GM23338 (cell line): ENCODE measurements at regions not wholly inside any gene's neighbourhood (a gene's known extent, or its start where the extent isn't known, plus 50 kb on each side); places are given as distances from the start of the nearest gene placed in this dataset. TPM values are rescaled to one million over a fixed set of nuclear protein-coding genes. Genes with fewer than 3 reads are reported as not detected.

Experiments
- ATAC-seq: fragments of 200-7000 bp; cut with Tn5 transposase; 3 replicates; pipeline ENCODE4 v1.9.1; 2020
- DNase-seq: peaks from one replicate; pipeline ENCODE4 v3.0.0-alpha.2; 2015; ENCODE audit warnings: low spot score
- H2AFZ ChIP-seq: fragments of 200-600 bp; sonication (generic); 2 replicates; pipeline ENCODE4 v1.8.0; 2016; ENCODE audit warnings: antibody characterized with exemption, mild to moderate bottlenecking, moderate library complexity
- H3F3A ChIP-seq: fragments of 200-600 bp; sonication (generic); replicated peaks from 2 replicates; pipeline ENCODE4 v1.8.0; 2017; ENCODE audit warnings: antibody characterized with exemption, mixed run types, low read depth
- H3K27ac ChIP-seq: fragments of 200-600 bp; sonication (generic); 2 replicates; pipeline ENCODE4 v1.6.1; 2016; ENCODE audit warnings: low read depth
- H3K27me3 ChIP-seq: fragments of 200-600 bp; sonication (generic); 2 replicates; pipeline ENCODE4 v1.8.0; 2016; ENCODE audit warnings: mild to moderate bottlenecking, mixed run types, moderate library complexity; ENCODE audit not compliant: insufficient read depth
- H3K36me3 ChIP-seq: fragments of 200-600 bp; sonication (generic); 2 replicates; pipeline ENCODE4 v1.8.0; 2016; ENCODE audit warnings: mild to moderate bottlenecking; ENCODE audit not compliant: insufficient read depth
- H3K4me1 ChIP-seq: fragments of 200-600 bp; sonication (generic); 2 replicates; pipeline ENCODE4 v1.8.0; 2016; ENCODE audit warnings: mild to moderate bottlenecking, moderate library complexity; ENCODE audit not compliant: insufficient read depth
- H3K4me2 ChIP-seq: fragments of 200-600 bp; sonication (generic); 2 replicates; pipeline ENCODE4 v1.7.1; 2017; ENCODE audit warnings: mixed run types
- H3K4me3 ChIP-seq: fragments of 200-600 bp; sonication (generic); 2 replicates; pipeline ENCODE4 v1.6.1; 2016; ENCODE audit warnings: mixed run types
- H3K79me2 ChIP-seq: fragments of 200-600 bp; sonication (generic); replicated peaks from 2 replicates; pipeline ENCODE4 v1.8.0; 2017; ENCODE audit warnings: mild to moderate bottlenecking; ENCODE audit not compliant: insufficient read depth
- H3K9me2 ChIP-seq: fragments of 200-600 bp; sonication (generic); 2 replicates; pipeline ENCODE4 v1.8.0; 2017; ENCODE audit not compliant: insufficient read depth
- H4K20me1 ChIP-seq: fragments of 200-600 bp; sonication (generic); replicated peaks from 2 replicates; pipeline ENCODE4 v1.8.0; 2017; ENCODE audit warnings: mild to moderate bottlenecking; ENCODE audit not compliant: insufficient read depth
- H3K27ac Mint-ChIP-seq: 2 replicates; pipeline ENCODE4 v1.8.0; 2020; ENCODE audit warnings: inconsistent platforms, mild to moderate bottlenecking, moderate library complexity, mixed read lengths
- H3K27me3 Mint-ChIP-seq: 3 replicates; pipeline ENCODE4 v1.8.0; 2022; ENCODE audit warnings: low read depth, mild to moderate bottlenecking, moderate library complexity, mixed read lengths, inconsistent platforms; ENCODE audit not compliant: insufficient read depth, poor library complexity
- H3K36me3 Mint-ChIP-seq: 3 replicates; pipeline ENCODE4 v1.8.0; 2021; ENCODE audit warnings: low read depth, mild to moderate bottlenecking, inconsistent platforms, moderate library complexity, mixed read lengths
- H3K4me1 Mint-ChIP-seq: 3 replicates; pipeline ENCODE4 v1.8.0; 2020; ENCODE audit warnings: mild to moderate bottlenecking, inconsistent platforms, mixed read lengths
- H3K4me3 Mint-ChIP-seq: 3 replicates; pipeline ENCODE4 v1.8.0; 2021; ENCODE audit warnings: moderate library complexity, mild to moderate bottlenecking, inconsistent platforms, mixed read lengths
- H3K9me3 Mint-ChIP-seq: 3 replicates; pipeline ENCODE4 v1.8.0; 2020; ENCODE audit warnings: moderate library complexity, mild to moderate bottlenecking, inconsistent platforms, mixed read lengths
- CTCF ChIP-seq, 2 experiments: fragments of 200-600 bp in 1 of 2; sonication (generic) in 1 of 2; conservative IDR thresholded peaks; 2 replicates each; pipeline versions ENCODE4 v1.5.1 to v1.6.1; 2016 to 2017; ENCODE audit warnings: antibody characterized with exemption in 2 of 2, low read depth in 2 of 2, mild to moderate bottlenecking in 2 of 2, moderate library complexity in 1 of 2
- EZH2 ChIP-seq: fragments of 200-600 bp; sonication (generic); IDR thresholded peaks from one replicate; pipeline ENCODE4 v1.8.0; 2017; ENCODE audit warnings: antibody characterized with exemption, mild to moderate bottlenecking, low read depth; ENCODE audit not compliant: unreplicated experiment
- microRNA counts: library from miRNA; unstranded; fragments of <30 nt; microRNA quantifications from one replicate; lab custom pipeline; 2017
- microRNA-seq: library from miRNA; unstranded; fragments of <30 nt; microRNA quantifications from one replicate; pipeline ENCODE4, GENCODE V29; 2017
- small RNA-seq: library from RNA; depleted of rRNA; stranded (forward); fragments of <200 nt; gene quantifications from one replicate; pipeline ENCODE3, GENCODE V24; 2014; ENCODE audit warnings: low replicate concordance

- H3K79me2 ChIP-seq: no peaks in the 10 kb centered on the region
- no peaks in the 10 kb centered on the region for H3F3A ChIP-seq
- no peaks in the 10 kb centered on the region for H3K9me2 ChIP-seq
- H3K36me3 ChIP-seq: no peaks in the 10 kb centered on the region
- DNase-seq (peak; percentile 44), ATAC-seq (peak; percentile 59)
- H3K27ac ChIP-seq: no peak overlapping the region
- Mint-ChIP-seq H3K27me3 (peaks cover 5% of the 10 kb centered on the region), H3K27ac (no peak overlapping the region), H3K36me3 (no peaks in the 10 kb centered on the region), H3K9me3 (no peaks in the 10 kb centered on the region), H3K4me3 (no peak overlapping the region), H3K4me1 (no peaks in the 10 kb centered on the region; the same call in 2 of the 3 replicates)
- no peak overlapping the region for H3K4me2 ChIP-seq
- no peak overlapping the region for H3K4me3 ChIP-seq
- H3K27me3 ChIP-seq: no peaks in the 10 kb centered on the region
- TF ChIP-seq CTCF (conservative IDR thresholded peaks at IDR 0.05; ENCODE audit: low read depth in 2 of 2): peak; percentile 22 to 67; a peak in 3 of 4 replicates
- no peak for TF ChIP-seq EZH2
- H3K4me1 ChIP-seq: no peaks in the 10 kb centered on the region
- H4K20me1 ChIP-seq: no peaks in the 10 kb centered on the region
- H2AFZ ChIP-seq: no peak overlapping the region
Measured at GRCh38 chr1:168365719-168366479, 85.2 kb downstream of the TBX19 start.

MicroRNA genes in the stretch of these regions (microRNA counts, 767-probe panel; counts per million panel counts)
- microRNA hsa-miR-557 (lab: Ali Mortazavi, UCI): not detected

Small RNA genes in the stretch of these regions (microRNA-seq; reads per million reads assigned to microRNA genes)
- gene MIR557: not detected

Small RNA genes in the stretch of these regions (small RNA-seq; reads per million reads assigned to genes)
- gene MIR557: not detected
